ENCODE measurements at regions not wholly inside any gene's neighbourhood (a gene's known extent, or its start where the extent isn't known, plus 50 kb on each side); places are given as distances from the start of the nearest gene placed in this dataset.
A peak's percentile ranks its signal among the peaks of the same experiment; 100 is the strongest.

DNA sequence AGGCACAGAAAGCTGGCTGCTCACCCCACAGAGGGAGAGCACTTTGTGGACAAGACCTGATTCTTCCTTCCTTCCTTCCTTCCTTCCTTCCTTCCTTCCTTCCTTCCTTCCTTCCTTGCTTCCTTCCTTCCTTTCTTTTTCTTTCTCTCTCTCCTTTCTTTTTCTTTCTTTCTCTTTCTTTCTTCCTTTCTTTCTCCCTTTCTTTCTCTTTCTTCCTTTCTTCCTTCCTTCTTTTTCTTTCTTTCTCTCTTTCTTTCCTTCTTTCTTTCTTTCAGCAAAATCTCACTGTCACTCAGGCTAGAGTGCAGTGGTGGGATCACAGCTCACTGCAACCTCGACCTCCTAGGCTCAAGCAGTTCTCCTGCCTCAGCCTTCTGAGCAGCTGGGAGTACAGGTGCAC is 263.9 kb downstream of the UQCRFS1 start:
- no peaks in the 10 kb centered on the region for H3K9me3 ChIP-seq
- no peak for TF ChIP-seq POLR2A (IDR thresholded peaks at IDR 0.05)
- TF ChIP-seq CTCF (IDR thresholded peaks at IDR 0.05), result no peak
- no peak for TF ChIP-seq POLR2AphosphoS5 (IDR thresholded peaks at IDR 0.05; ENCODE audit: insufficient read depth in 1 of 2, low read depth in 1 of 2)
- no peaks in the 10 kb centered on the region for H3K27me3 ChIP-seq
- intact Hi-C loops (cut with DNase I), result no loop called here
- H3K4me3 ChIP-seq, result no peak overlapping the region
- H3K4me1 ChIP-seq, result no peaks in the 10 kb centered on the region
- no peak for DNase-seq (ENCODE audit: extremely low spot score in 2 of 2)
- H3K36me3 ChIP-seq, result no peaks in the 10 kb centered on the region
- H3K27ac ChIP-seq, result peak overlapping the region; percentile 20

- Histone ChIP-seq H3K27me3 (no peaks in the 10 kb centered on the region), H3K36me3 (no peaks in the 10 kb centered on the region), H3K9me3 (no peaks in the 10 kb centered on the region), H3K4me3 (no peak overlapping the region), H3K27ac (peak overlapping the region; percentile 20), H3K4me1 (no peaks in the 10 kb centered on the region)
- intact Hi-C loops (cut with DNase I), result no loop called here
- DNase-seq (ENCODE audit: extremely low spot score in 2 of 2), result no peak
- TF ChIP-seq POLR2AphosphoS5 (IDR thresholded peaks at IDR 0.05; ENCODE audit: insufficient read depth in 1 of 2, low read depth in 1 of 2) (no peak), POLR2A (IDR thresholded peaks at IDR 0.05) (no peak), CTCF (IDR thresholded peaks at IDR 0.05) (no peak)
Measured at GRCh38 chr19:28948566-28948965, 264.4 kb downstream of the UQCRFS1 start.

DNA sequence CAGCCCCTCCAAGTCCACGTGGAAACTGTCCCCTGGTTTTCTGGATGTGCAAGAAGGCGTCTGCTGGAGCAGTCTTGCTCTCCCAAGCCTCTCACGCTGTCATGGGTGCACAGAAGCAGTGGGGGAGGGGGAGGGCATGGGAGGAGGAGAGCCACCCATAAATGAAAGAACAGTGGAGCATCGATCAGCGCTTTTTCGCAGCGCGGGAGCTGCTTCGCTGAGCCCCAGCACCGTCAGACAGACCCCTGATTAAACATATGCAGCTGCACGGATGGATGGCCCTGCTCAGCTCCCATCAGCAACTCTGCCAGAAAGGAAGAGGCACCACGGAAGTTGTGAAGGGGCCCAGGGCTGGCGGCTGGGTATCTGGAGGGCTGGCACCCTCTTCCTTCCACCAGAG is 264.9 kb downstream of the UQCRFS1 start:
- Histone ChIP-seq H3K27me3 (no peaks in the 10 kb centered on the region), H3K4me3 (no peak overlapping the region), H3K27ac (no peak overlapping the region), H3K36me3 (no peaks in the 10 kb centered on the region), H3K9me3 (no peaks in the 10 kb centered on the region), H3K4me1 (no peaks in the 10 kb centered on the region)
- no peak for DNase-seq (ENCODE audit: extremely low spot score in 2 of 2)
- TF ChIP-seq POLR2A (IDR thresholded peaks at IDR 0.05) (no peak), POLR2AphosphoS5 (IDR thresholded peaks at IDR 0.05; ENCODE audit: insufficient read depth in 1 of 2, low read depth in 1 of 2) (no peak), CTCF (IDR thresholded peaks at IDR 0.05) (no peak)
- intact Hi-C loops (cut with DNase I), result no loop called here

DNA sequence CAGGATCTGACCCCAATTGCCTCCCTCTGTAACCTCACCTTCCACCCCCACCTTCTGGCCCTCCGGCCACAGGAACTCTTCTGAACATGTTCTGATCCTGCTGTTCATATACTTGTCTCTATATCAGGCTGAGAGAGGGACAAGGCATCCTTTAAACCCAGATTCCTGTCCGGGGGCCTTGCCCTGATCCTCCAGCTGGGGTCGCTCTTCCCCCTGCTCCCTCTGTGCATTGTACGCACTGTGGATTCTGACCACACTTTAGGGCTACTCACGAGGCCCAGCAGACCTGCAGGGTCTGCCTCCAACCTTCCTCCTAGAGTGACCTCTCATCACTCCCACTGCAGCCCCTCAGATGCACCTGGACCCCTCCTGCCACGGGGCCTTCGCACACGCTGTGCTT is 269.3 kb downstream of the UQCRFS1 start:
- TF ChIP-seq CTCF (IDR thresholded peaks at IDR 0.05) (no peak), POLR2A (IDR thresholded peaks at IDR 0.05) (no peak), POLR2AphosphoS5 (IDR thresholded peaks at IDR 0.05; ENCODE audit: insufficient read depth in 1 of 2, low read depth in 1 of 2) (no peak)
- Histone ChIP-seq H3K9me3 (no peaks in the 10 kb centered on the region), H3K36me3 (no peaks in the 10 kb centered on the region), H3K4me1 (no peaks in the 10 kb centered on the region), H3K27me3 (no peaks in the 10 kb centered on the region), H3K4me3 (no peak overlapping the region), H3K27ac (no peak overlapping the region)
- intact Hi-C loops (cut with DNase I), result no loop called here
- DNase-seq (ENCODE audit: extremely low spot score in 2 of 2), result no peak

GRCh38 chr19:28941833-28942232 is 271.1 kb downstream of the UQCRFS1 start:
- Histone ChIP-seq H3K9me3 (no peaks in the 10 kb centered on the region), H3K4me1 (no peaks in the 10 kb centered on the region), H3K36me3 (no peaks in the 10 kb centered on the region), H3K27ac (no peak overlapping the region), H3K4me3 (no peak overlapping the region), H3K27me3 (no peaks in the 10 kb centered on the region)
- intact Hi-C loops (cut with DNase I), result no loop called here
- no peak for TF ChIP-seq POLR2A (IDR thresholded peaks at IDR 0.05)
- no peak for TF ChIP-seq CTCF (IDR thresholded peaks at IDR 0.05)
- no peak for TF ChIP-seq POLR2AphosphoS5 (IDR thresholded peaks at IDR 0.05; ENCODE audit: insufficient read depth in 1 of 2, low read depth in 1 of 2)
- no peak for DNase-seq (ENCODE audit: extremely low spot score in 2 of 2)

Data from vagina (tissue), 2 donors.